ENCODE measurements at regions not wholly inside any gene's neighbourhood (a gene's known extent, or its start where the extent isn't known, plus 50 kb on each side); places are given as distances from the start of the nearest gene placed in this dataset.
"Not testable (repeated sequence)": the region's sequence is repeated elsewhere in the genome, so short reads cannot be mapped to it uniquely, and the experiment has no call there.

DNA sequence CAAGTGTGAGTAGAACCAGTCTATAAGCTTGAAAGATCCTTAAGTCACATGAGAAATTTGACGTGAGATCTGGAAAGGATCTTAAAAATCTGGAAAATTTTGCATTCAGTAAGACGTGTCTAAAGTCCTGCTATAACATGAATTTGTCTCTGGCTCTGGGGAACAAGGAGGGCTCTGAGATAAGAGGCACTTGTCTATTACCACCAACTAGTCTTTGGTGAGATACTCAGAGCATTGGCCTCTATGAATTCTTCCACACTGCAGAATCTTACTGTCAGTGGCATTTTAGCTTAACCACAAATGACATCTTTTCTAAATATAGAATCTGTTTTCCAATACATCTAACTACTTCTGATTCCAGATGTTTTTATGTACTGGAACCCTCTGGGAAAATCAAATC, 1504.5 kb downstream of the DPP10 start:
- intact Hi-C loops (cut with DNase I; ENCODE audit: low total_unique reads) (no loop called here), in situ Hi-C loops (cut with MboI; ENCODE audit: low pct_ligation_motif_present in 1 of 4, low pct_unique_long_range_greater_than_20kb in 1 of 4, low sequenced_read_pairs in 3 of 4) (no loop called here)
- Histone ChIP-seq H3K4me1 (no peaks in the 10 kb centered on the region), H3K27me3 (no peaks in the 10 kb centered on the region), H3K4me3 (no peak overlapping the region), H3K27ac (no peak overlapping the region), H3K9me3 (no peaks in the 10 kb centered on the region), H3K36me3 (no peaks in the 10 kb centered on the region)
- 60 to 80% methylated on average over 2 of the region's 2 CpGs for WGBS, 2 donors (ENCODE audit: low coverage in 1 of 2)
- TF ChIP-seq EP300 (IDR thresholded peaks at IDR 0.05; ENCODE audit: low read depth), result no peak
- TF ChIP-seq POLR2AphosphoS5 (IDR thresholded peaks at IDR 0.05), result no peak
- no peak for TF ChIP-seq CTCF (IDR thresholded peaks at IDR 0.05)
- TF ChIP-seq POLR2A (IDR thresholded peaks at IDR 0.05), result no peak
- no peak for DNase-seq

GRCh38 chr2:115976916-115977315, 1534.5 kb downstream of the DPP10 start:
- Histone ChIP-seq H3K36me3 (no peaks in the 10 kb centered on the region), H3K9me3 (no peaks in the 10 kb centered on the region), H3K4me3 (no peak overlapping the region), H3K27me3 (no peaks in the 10 kb centered on the region), H3K27ac (no peak overlapping the region), H3K4me1 (no peaks in the 10 kb centered on the region)
- in situ Hi-C loops (cut with MboI; ENCODE audit: low pct_ligation_motif_present in 1 of 4, low pct_unique_long_range_greater_than_20kb in 1 of 4, low sequenced_read_pairs in 3 of 4) (no loop called here), intact Hi-C loops (cut with DNase I; ENCODE audit: low total_unique reads) (no loop called here)
- no peak for DNase-seq
- WGBS, 2 donors (ENCODE audit: low coverage in 1 of 2), result 26% methylated on average over 1 of the region's 1 CpG; no CpG with 5 or more reads in 1 of the 2 donors
- TF ChIP-seq POLR2AphosphoS5 (IDR thresholded peaks at IDR 0.05), result no peak

DNA sequence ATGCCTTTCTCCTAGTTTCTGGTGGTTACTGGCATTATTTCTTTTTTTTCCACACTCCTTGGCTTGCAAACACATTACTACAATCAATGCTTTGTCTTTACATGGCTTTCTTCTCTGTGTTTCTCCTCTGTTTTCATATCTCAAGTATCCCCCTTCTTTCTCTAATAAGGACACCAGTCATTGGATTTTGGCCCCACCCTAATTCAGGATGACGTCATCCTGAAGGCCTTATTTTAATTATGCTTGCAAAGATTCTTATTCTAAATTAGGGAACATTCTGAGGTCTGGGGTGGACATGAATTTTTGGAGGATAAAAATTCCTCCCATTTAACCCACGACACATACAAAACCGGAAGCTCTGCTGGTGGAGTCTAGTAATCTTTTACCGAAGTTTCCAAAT, 1556.6 kb downstream of the DPP10 start:
- TF ChIP-seq CTCF (IDR thresholded peaks at IDR 0.05) (no peak), POLR2AphosphoS5 (IDR thresholded peaks at IDR 0.05) (no peak), EP300 (IDR thresholded peaks at IDR 0.05; ENCODE audit: low read depth) (no peak), POLR2A (IDR thresholded peaks at IDR 0.05) (no peak)
- H3K4me1 ChIP-seq, result no peaks in the 10 kb centered on the region
- intact Hi-C loops (cut with DNase I; ENCODE audit: low total_unique reads) (no loop called here), in situ Hi-C loops (cut with MboI; ENCODE audit: low pct_ligation_motif_present in 1 of 4, low pct_unique_long_range_greater_than_20kb in 1 of 4, low sequenced_read_pairs in 3 of 4) (no loop called here)
- H3K36me3 ChIP-seq, result no peaks in the 10 kb centered on the region
- peaks cover 0 to 8% of the 10 kb centered on the region in 2 donors for H3K9me3 ChIP-seq
- 81 to 88% methylated on average over 4 of the region's 4 CpGs for WGBS, 2 donors (ENCODE audit: low coverage in 1 of 2)
- no peaks in the 10 kb centered on the region for H3K27me3 ChIP-seq
- no peak overlapping the region for H3K27ac ChIP-seq
- no peak overlapping the region for H3K4me3 ChIP-seq
- no peak for DNase-seq

- 76 to 87% methylated on average over 2 of the region's 2 CpGs for WGBS, 2 donors (ENCODE audit: low coverage in 1 of 2)
- DNase-seq, result no peak
- Histone ChIP-seq H3K4me3 (no peak overlapping the region), H3K27ac (no peak overlapping the region), H3K27me3 (no peaks in the 10 kb centered on the region), H3K4me1 (no peaks in the 10 kb centered on the region), H3K9me3 (no peaks in the 10 kb centered on the region), H3K36me3 (no peaks in the 10 kb centered on the region)
- intact Hi-C loops (cut with DNase I; ENCODE audit: low total_unique reads) (no loop called here), in situ Hi-C loops (cut with MboI; ENCODE audit: low pct_ligation_motif_present in 1 of 4, low pct_unique_long_range_greater_than_20kb in 1 of 4, low sequenced_read_pairs in 3 of 4) (no loop called here)
- TF ChIP-seq POLR2A (IDR thresholded peaks at IDR 0.05) (no peak), EP300 (IDR thresholded peaks at IDR 0.05; ENCODE audit: low read depth) (no peak), CTCF (IDR thresholded peaks at IDR 0.05) (no peak), POLR2AphosphoS5 (IDR thresholded peaks at IDR 0.05) (no peak)
Measured at GRCh38 chr2:116023026-116023425, 1580.6 kb downstream of the DPP10 start.

DNA sequence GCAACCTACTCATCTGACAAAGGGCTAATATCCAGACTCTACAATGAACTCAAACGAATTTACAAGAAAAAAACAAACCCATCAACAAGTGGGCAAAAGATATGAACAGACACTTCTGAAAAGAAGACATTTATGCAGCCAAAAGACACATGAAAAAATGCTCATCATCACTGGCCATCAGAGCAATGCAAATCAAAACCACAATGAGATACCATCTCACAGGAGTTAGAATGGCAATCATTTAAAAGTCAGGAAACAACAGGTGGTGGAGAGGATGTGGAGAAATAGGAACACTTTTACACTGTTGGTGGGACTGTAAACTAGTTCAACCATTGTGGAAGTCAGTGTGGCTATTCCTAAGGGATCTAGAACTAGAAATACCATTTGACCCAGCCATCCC, 1596.3 kb downstream of the DPP10 start:
- intact Hi-C loops (cut with DNase I; ENCODE audit: low total_unique reads); H3K4me3 ChIP-seq; H3K36me3 ChIP-seq; H3K27ac ChIP-seq; H3K27me3 ChIP-seq; H3K9me3 ChIP-seq; H3K4me1 ChIP-seq; DNase-seq; in situ Hi-C loops (cut with MboI; ENCODE audit: low pct_ligation_motif_present in 1 of 4, low pct_unique_long_range_greater_than_20kb in 1 of 4, low sequenced_read_pairs in 3 of 4): not testable (repeated sequence)
- WGBS, 2 donors (ENCODE audit: low coverage in 1 of 2), result 42 to 75% methylated on average over 1 of the region's 1 CpG

Measured in transverse colon (tissue), 4 donors.